ENCODE measurements at regions not wholly inside any gene's neighbourhood (a gene's known extent, or its start where the extent isn't known, plus 50 kb on each side); places are given as distances from the start of the nearest gene placed in this dataset.
"Not testable (repeated sequence)": the region's sequence is repeated elsewhere in the genome, so short reads cannot be mapped to it uniquely, and the experiment has no call there.

GRCh38 chr15:30030345-30030744 is 52.4 kb upstream of the GOLGA8J start:
- no peak for DNase-seq (ENCODE audit: low read depth)

DNA sequence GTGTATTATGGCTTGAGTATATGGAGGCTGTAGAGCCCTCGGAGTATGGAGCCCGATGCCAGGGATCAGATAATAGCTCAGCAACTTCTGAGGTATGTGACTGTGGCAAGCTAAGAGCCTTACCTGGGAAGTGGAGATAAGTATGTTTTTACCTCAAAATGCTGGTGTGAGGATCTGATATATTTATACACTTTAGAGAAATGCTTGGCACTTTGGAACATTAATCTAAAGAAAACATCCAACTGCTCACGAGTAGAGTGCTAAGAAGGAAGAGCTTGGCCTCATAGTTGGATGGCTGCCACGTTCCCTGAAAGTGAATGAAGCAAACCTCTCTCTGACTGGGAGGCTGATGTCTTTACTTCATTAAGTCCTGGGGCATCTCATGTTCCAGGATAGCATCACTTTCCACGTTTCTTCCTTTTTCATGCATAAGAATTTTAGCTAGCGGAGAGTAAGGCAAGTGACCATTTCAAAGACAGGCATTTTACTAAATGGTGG is 58.9 kb upstream of the GOLGA8J start:
- DNase-seq (ENCODE audit: low read depth) = no peak

GRCh38 chr15:30010746-30011145 is 72.0 kb upstream of the GOLGA8J start:
- no peak for DNase-seq (ENCODE audit: low read depth)

DNA sequence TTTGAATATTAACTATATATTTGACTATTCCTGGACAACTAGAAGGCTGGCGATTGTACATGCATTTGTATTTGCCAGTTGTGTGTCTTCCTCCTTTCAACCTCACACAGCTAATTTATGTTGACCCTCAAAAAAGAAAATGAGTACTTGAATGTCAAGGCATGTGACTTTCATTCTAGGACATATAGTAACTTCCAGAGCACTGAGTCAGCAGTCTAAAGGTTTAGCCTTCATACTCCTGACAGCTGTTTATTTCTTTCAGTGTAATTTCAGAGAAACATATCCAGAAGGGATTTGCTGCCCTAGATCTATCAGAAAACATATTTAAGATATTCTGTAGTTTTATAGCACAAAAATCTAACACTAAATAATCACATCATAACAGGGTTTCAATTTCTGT is 74.6 kb upstream of the GOLGA8J start:
- DNase-seq (ENCODE audit: low read depth) = no peak

- DNase-seq (ENCODE audit: low read depth) = no peak
Measured at GRCh38 chr15:30001602-30002001, 81.2 kb upstream of the GOLGA8J start.

GRCh38 chr15:29998033-29998432 is 84.7 kb upstream of the GOLGA8J start:
- no peak for DNase-seq (ENCODE audit: low read depth)

- DNase-seq (ENCODE audit: low read depth) = no peak
Measured at GRCh38 chr15:29997499-29997898, 85.3 kb upstream of the GOLGA8J start.

DNA sequence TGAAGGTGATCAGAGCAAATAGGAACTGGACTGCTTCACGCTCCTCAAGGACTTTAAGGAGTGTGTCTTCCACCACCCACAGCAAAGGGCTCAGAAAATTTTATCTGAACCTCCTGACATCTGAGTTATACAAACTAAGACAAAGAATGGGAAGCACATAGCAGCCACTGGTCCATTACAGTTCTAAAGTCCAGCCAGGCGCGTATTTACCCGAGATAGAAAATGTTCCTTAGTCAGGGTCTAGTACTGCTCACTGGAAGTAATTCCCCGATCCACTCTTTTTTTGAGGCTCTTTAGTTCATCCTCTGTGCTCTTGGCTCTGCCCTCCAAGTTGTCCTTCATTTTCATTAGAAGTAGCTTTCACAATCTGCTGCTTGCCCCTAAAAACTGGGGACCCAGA is 88.5 kb upstream of the GOLGA8J start:
- DNase-seq (ENCODE audit: low read depth) = no peak

GRCh38 chr15:29990954-29991353 is 91.8 kb upstream of the GOLGA8J start:
- DNase-seq (ENCODE audit: low read depth) = no peak

DNA sequence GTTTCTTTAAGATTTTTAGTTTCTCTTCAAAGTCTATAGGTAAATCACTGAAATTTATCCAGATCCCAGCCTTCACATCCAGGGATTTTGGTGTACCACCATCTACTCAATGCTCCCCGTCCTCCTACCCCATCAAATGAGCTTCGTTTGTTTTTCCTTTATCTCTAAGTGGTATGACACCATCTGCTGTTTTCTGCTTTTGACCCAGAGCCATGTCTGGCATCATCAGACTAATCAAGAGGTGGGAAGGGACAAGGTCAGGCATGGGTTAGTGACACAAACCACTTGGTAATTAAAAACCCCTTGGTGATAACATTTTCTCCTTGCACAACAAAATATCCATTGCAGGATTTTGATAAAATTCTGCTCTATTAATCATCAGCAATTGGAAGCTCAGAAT is 92.7 kb upstream of the GOLGA8J start:
- no peak for DNase-seq (ENCODE audit: low read depth)

GRCh38 chr15:29988701-29989100 is 94.1 kb upstream of the GOLGA8J start:
- no peak for DNase-seq (ENCODE audit: low read depth)

- no peak for DNase-seq (ENCODE audit: low read depth)
Measured at GRCh38 chr15:29986946-29987345, 95.8 kb upstream of the GOLGA8J start.

DNA sequence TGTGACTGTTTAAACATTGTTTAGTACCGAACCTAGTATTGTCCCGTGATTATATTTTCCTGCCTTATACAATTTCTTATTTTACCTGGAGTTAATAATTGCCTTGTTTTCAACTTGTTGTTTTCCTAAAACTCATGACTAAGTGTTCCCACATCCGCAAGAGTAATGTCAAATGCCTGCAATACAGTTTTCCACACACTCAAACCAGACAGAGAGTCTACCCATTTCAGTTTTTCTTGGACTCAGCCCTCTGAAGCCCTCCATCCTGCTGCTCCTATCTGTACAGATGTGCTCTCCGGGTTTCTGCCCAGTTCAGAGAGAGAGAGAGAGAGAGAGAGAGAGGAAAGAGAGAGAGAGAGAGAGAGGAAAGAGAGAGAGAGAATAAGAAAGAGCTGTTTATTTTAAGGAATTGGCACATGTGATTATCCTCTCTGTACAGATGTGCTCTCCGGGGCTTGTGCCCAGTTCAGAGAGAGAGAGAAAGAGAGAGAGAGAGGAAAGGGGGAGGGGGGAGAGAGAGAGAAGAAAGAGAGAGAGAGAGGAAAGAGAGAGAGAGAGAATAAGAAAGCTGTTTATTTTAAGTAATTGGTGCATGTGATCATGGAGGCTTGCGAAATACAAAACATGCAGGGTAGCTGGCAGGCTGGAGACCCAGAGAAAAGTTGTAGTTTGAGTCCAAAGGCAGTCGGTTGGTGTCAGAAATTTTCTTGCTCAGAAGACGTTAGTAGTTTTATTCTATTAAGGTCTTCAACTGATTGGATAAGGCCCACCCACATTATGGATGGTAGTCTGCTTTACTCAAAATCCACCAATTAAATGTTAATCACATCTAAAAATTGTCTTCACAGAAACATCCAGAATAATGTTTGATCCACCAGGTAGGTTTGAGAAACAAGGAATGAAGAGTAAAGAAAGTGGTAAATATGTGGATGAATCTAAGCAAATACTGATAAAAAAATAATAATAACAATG is 104.1 kb upstream of the GOLGA8J start:
- DNase-seq (ENCODE audit: low read depth) = no peak

GRCh38 chr15:29974056-29974455 is 108.7 kb upstream of the GOLGA8J start:
- DNase-seq (ENCODE audit: low read depth) = not testable (repeated sequence)

DNA sequence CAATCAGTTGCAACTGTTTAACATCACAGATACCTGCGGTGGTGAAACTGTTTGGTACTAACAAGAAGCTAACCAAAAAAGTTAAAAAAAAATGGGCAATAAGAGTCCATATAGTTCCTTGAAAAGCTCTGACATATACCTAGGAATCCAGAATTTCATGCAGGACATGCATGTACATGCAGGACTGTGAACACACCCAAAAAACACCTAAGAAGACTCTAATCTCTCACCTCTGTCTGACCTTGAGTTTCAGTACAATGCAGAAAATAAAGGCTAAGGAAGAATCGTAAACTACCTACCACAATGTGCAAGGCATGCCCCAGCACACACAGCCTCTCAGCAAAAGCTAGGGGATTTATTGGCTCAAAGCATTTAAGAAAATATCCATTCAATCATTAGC is 110.7 kb upstream of the GOLGA8J start:
- no peak for DNase-seq (ENCODE audit: low read depth)

DNA sequence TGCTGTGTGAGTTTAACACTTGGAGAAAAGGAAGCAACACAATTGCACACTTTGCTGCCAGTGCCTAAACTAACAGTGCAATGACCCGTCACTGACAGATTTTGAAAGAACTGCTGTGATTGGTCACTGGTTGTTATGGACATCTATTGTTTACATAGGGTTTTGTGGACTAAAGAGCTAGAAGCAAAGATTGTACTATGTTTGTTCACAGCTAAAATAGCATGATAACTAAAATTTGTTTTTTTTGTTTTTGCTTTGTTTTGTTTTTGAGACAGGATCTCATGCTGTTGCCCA is 112.4 kb upstream of the GOLGA8J start:
- no peak for DNase-seq (ENCODE audit: low read depth)

DNA sequence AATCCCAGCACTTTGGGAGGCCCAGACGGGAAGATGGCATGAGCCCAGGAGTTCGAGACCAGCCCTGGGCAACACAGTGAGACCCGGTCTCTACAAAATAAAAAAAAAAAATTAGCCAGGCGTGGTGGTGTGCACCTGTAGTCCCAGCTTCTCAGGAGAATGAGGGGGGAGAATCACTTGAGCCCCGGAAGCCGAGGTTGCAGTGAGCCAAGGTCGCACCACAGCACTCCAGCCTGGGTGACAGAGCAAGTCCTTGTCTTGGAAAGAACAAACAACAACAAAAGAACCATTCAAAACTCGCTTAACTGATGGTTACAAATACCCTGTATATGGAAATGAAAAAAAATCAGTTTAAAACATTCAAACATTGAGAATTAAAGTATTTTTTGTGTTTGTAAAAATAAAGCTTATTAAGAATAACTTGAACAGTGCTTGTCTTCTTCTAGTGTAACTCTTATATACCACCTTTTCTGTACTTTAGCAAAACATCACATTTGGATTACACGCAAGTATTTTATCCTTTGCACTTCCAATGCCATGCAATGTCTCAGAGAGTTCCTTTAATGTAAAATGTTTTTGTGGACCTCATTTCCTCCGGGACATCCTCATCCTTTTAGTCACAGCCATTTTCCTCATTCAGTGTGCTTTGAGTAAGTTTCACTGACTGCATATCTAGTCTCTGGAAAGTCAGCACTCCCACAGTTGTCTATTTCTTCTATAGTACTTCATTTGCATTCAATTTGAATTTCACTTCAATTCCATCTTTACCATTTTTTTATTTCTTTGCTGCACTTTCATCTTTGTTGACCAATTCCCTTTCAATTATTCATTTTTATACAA is 113.0 kb upstream of the GOLGA8J start:
- DNase-seq (ENCODE audit: low read depth) = no peak

DNA sequence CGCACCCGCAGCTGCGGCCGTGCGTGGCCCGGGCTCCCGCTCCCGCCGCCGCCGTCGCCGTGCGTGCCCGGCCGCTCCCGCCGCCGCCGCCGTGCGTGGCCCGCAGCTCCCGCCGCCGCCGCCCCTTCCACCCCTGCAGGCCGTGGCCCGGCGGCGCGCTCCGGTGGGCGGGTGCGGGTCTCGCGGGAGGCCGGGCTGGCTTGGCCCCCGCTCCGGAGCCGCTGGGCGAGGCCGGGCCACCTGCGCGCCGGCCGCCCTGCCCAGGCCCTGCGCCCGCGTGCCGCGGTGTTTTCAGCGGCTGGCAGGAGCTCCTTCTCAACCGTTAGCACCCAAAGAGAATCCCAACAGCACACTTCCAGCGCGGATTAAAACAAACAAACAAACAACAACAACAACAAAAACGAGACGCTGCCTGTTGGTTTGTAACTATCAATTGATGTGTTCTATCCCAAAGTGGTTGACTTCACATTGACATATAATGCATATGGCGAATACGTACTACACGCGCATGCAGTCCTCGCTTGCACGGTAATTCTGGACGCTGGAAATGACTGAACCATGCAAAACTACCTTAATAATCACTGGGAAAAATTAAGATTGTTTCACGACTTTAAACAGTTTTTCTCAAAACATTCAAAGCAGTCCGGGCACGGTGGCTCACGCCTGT is 113.7 kb upstream of the GOLGA8J start:
- no peak for DNase-seq (ENCODE audit: low read depth)

- no peak for DNase-seq (ENCODE audit: low read depth)
Measured at GRCh38 chr15:29968099-29968894, 114.5 kb upstream of the GOLGA8J start.

- DNase-seq (ENCODE audit: low read depth) = no peak
Measured at GRCh38 chr15:29962407-29962806, 120.3 kb upstream of the GOLGA8J start.

- DNase-seq (ENCODE audit: low read depth) = no peak
Measured at GRCh38 chr15:29959384-29960137, 123.2 kb upstream of the GOLGA8J start.
